Nephron progenitor cell (in vitro differentiated cells): ENCODE measurements at regions not wholly inside any gene's neighbourhood (a gene's known extent, or its start where the extent isn't known, plus 50 kb on each side); places are given as distances from the start of the nearest gene placed in this dataset.

Source experiments
- DNase-seq: peaks from one replicate; pipeline ENCODE4 v3.0.0; 2021
- H3K27ac Mint-ChIP-seq: 2 replicates; pipeline ENCODE4 v1.8.0; 2021; ENCODE audit warnings: mild to moderate bottlenecking, moderate library complexity, mixed read lengths
- H3K27me3 Mint-ChIP-seq: 2 replicates; pipeline ENCODE4 v1.8.0; 2021; ENCODE audit warnings: mild to moderate bottlenecking, low read depth, mixed read lengths; ENCODE audit not compliant: poor library complexity
- H3K36me3 Mint-ChIP-seq: 2 replicates; pipeline ENCODE4 v1.8.0; 2021; ENCODE audit warnings: low read depth, mixed read lengths
- H3K4me1 Mint-ChIP-seq: 2 replicates; pipeline ENCODE4 v1.8.0; 2021; ENCODE audit warnings: mixed read lengths
- H3K4me3 Mint-ChIP-seq: 2 replicates; pipeline ENCODE4 v1.8.0; 2021; ENCODE audit warnings: mild to moderate bottlenecking, moderate library complexity, mixed read lengths
- H3K9me3 Mint-ChIP-seq: 2 replicates; pipeline ENCODE4 v1.8.0; 2021; ENCODE audit warnings: mild to moderate bottlenecking, moderate library complexity, mixed read lengths
- TF ChIP-seq, protein P1 (sequence below): fragments of 200-600 bp; sonication (generic); IDR thresholded peaks from 2 replicates; pipeline ENCODE4 v1.5.0; 2021; ENCODE audit warnings: antibody characterized with exemption

GRCh38 chr10:35743351-35743750, 101.3 kb upstream of the FZD8 start:
- Mint-ChIP-seq H3K27ac (no peak overlapping the region), H3K36me3 (no peaks in the 10 kb centered on the region), H3K4me3 (no peak overlapping the region), H3K27me3 (peaks cover 6% of the 10 kb centered on the region), H3K4me1 (no peaks in the 10 kb centered on the region), H3K9me3 (peaks cover 9% of the 10 kb centered on the region)
- TF ChIP-seq, protein P1, sequence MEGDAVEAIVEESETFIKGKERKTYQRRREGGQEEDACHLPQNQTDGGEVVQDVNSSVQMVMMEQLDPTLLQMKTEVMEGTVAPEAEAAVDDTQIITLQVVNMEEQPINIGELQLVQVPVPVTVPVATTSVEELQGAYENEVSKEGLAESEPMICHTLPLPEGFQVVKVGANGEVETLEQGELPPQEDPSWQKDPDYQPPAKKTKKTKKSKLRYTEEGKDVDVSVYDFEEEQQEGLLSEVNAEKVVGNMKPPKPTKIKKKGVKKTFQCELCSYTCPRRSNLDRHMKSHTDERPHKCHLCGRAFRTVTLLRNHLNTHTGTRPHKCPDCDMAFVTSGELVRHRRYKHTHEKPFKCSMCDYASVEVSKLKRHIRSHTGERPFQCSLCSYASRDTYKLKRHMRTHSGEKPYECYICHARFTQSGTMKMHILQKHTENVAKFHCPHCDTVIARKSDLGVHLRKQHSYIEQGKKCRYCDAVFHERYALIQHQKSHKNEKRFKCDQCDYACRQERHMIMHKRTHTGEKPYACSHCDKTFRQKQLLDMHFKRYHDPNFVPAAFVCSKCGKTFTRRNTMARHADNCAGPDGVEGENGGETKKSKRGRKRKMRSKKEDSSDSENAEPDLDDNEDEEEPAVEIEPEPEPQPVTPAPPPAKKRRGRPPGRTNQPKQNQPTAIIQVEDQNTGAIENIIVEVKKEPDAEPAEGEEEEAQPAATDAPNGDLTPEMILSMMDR = no peak
- DNase-seq = no peak

GRCh38 chr10:35739998-35740397, 97.9 kb upstream of the FZD8 start:
- no peak for DNase-seq
- Mint-ChIP-seq H3K9me3 (peaks cover 38% of the 10 kb centered on the region), H3K27me3 (peaks cover 4% of the 10 kb centered on the region), H3K4me1 (no peaks in the 10 kb centered on the region), H3K4me3 (no peak overlapping the region), H3K36me3 (peaks cover 5% of the 10 kb centered on the region), H3K27ac (no peak overlapping the region)
- TF ChIP-seq, protein P1 = no peak

- TF ChIP-seq, protein P1 = no peak
- H3K27me3 Mint-ChIP-seq = peaks cover 9% of the 10 kb centered on the region
- peaks cover 5% of the 10 kb centered on the region for H3K36me3 Mint-ChIP-seq
- H3K9me3 Mint-ChIP-seq = peaks cover 53% of the 10 kb centered on the region
- H3K27ac Mint-ChIP-seq = no peak overlapping the region
- no peaks in the 10 kb centered on the region for H3K4me1 Mint-ChIP-seq
- DNase-seq = no peak
- H3K4me3 Mint-ChIP-seq = no peak overlapping the region
Observed at GRCh38 chr10:35735412-35735811, 93.3 kb upstream of the FZD8 start.

DNA sequence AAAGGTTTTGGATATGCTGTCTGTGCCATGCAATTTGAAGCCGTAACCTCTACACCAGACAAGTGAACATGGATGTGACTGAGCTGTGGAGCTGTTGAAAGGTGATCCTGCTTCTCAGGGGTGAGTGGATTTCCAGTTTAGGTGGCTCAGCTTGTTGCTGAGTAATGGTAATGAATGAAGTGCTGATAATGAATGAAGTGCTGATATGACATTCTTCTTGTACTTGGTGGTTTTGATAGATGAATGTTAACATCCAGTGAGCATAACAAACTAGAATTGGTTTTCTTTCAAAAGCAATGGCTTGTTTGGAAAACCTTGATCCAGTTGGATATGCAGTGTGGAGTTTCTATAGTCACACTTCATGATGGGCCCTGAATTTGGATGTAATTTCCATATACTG, 89.7 kb upstream of the FZD8 start:
- peaks cover 9% of the 10 kb centered on the region for H3K27me3 Mint-ChIP-seq
- no peak overlapping the region for H3K27ac Mint-ChIP-seq
- TF ChIP-seq, protein P1 = no peak
- DNase-seq = no peak
- peaks cover 33% of the 10 kb centered on the region for H3K9me3 Mint-ChIP-seq
- peaks cover 5% of the 10 kb centered on the region for H3K36me3 Mint-ChIP-seq
- H3K4me3 Mint-ChIP-seq = no peak overlapping the region
- H3K4me1 Mint-ChIP-seq = peaks cover 6% of the 10 kb centered on the region

DNA sequence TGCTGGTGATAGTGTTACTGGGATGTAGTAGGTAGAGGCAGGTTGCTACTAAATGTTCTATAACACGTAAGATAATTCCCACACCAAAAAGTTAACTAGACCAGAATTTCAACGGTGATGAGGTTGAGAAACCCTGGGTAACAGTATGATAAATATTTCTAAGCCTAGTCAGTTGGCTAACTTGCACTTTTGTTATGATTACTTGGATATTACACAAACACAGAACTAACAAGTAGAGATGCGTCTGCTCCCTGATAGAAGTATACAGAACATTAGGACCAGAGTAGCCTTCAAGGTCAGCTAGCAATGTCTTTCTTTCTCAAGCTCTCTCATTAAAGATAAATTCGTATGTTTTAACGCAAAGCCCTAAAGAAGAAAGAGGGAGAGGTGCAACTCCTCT, 86.2 kb upstream of the FZD8 start:
- no peak for DNase-seq
- Mint-ChIP-seq H3K9me3 (peaks cover 7% of the 10 kb centered on the region), H3K36me3 (no peaks in the 10 kb centered on the region), H3K4me1 (peaks cover 12% of the 10 kb centered on the region), H3K27me3 (peaks cover 12% of the 10 kb centered on the region), H3K4me3 (no peak overlapping the region), H3K27ac (no peak overlapping the region)
- TF ChIP-seq, protein P1 = no peak

- Mint-ChIP-seq H3K27me3 (peaks cover 16% of the 10 kb centered on the region), H3K9me3 (no peaks in the 10 kb centered on the region), H3K4me1 (peaks cover 12% of the 10 kb centered on the region), H3K4me3 (no peak overlapping the region), H3K27ac (no peak overlapping the region), H3K36me3 (no peaks in the 10 kb centered on the region)
- DNase-seq = no peak
- TF ChIP-seq, protein P1 = no peak
Observed at GRCh38 chr10:35726846-35727245, 84.8 kb upstream of the FZD8 start.
